ENCODE measurements at regions not wholly inside any gene's neighbourhood (a gene's known extent, or its start where the extent isn't known, plus 50 kb on each side); places are given as distances from the start of the nearest gene placed in this dataset.

GRCh38 chr2:129709001-129709955 lies 270.2 kb upstream of the RAB6C start:
- no peaks in the 10 kb centered on the region for H3K36me3 ChIP-seq (ENCODE audit: control insufficient read depth, low read length)
- TF ChIP-seq EZH2phosphoT487 (IDR thresholded peaks at IDR 0.05; ENCODE audit: borderline replicate concordance, low read length) (no peak), CTCF (IDR thresholded peaks at IDR 0.05; ENCODE audit: low read depth, low read length, poor library complexity, severe bottlenecking) (no peak)
- no peaks in the 10 kb centered on the region for H3F3A ChIP-seq (ENCODE audit: control insufficient read depth, insufficient read depth)
- no peaks in the 10 kb centered on the region for H3K79me2 ChIP-seq (ENCODE audit: control insufficient read depth, low read length)
- no peaks in the 10 kb centered on the region for H3K9me2 ChIP-seq (replicated peaks; ENCODE audit: control insufficient read depth, low read length)
- H3K27ac ChIP-seq (ENCODE audit: low read depth, low read length): no peak overlapping the region
- H3K4me1 ChIP-seq (ENCODE audit: control insufficient read depth, low read length): no peaks in the 10 kb centered on the region
- no peak overlapping the region for H3K4me3 ChIP-seq (ENCODE audit: low read length)
- H3K27me3 ChIP-seq (ENCODE audit: control insufficient read depth, low read length): no peaks in the 10 kb centered on the region
- no peaks in the 10 kb centered on the region for H3K9me3 ChIP-seq (ENCODE audit: control insufficient read depth, insufficient read depth, low read length)
- no peaks in the 10 kb centered on the region for H4K20me1 ChIP-seq (ENCODE audit: control insufficient read depth, insufficient read depth, low read depth, low read length)
- H3K4me2 ChIP-seq (ENCODE audit: low read length): no peak overlapping the region

DNA sequence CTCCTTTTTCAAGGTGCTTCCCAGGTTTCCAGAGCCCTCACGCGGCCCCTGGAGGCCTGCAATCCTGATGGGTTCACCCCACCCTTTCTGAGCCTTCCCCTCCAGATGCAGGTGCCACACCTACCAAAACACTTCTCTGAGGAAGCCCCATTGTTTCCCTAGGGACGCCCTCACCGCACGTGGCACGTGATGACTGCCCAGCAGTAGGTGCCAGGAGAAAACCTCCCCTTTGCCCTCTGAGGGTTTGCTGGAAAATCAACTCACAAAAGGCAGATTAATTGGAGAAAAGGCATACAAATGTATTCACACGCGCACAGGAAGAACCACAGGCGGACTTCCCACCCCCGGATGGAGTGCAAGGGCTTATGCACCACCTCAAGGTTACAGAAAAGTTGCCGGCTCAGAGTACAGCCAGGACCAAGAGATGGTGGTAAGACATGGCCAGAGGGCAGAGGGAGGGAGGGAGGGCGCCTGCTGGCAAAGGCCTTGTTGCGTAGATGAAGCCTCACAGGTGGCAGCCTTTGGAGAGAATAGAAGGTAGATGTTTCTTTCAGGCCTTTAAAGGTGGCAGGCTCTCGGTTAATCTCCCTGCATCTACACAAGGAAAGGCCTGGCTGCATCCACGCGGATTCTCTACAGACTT lies 269.4 kb upstream of the RAB6C start:
- H4K20me1 ChIP-seq (ENCODE audit: control insufficient read depth, insufficient read depth, low read depth, low read length): no peaks in the 10 kb centered on the region
- no peaks in the 10 kb centered on the region for H3K79me2 ChIP-seq (ENCODE audit: control insufficient read depth, low read length)
- no peaks in the 10 kb centered on the region for H3K9me2 ChIP-seq (replicated peaks; ENCODE audit: control insufficient read depth, low read length)
- H3K27ac ChIP-seq (ENCODE audit: low read depth, low read length): no peak overlapping the region
- H3K4me1 ChIP-seq (ENCODE audit: control insufficient read depth, low read length): no peaks in the 10 kb centered on the region
- H3K36me3 ChIP-seq (ENCODE audit: control insufficient read depth, low read length): no peaks in the 10 kb centered on the region
- no peaks in the 10 kb centered on the region for H3K9me3 ChIP-seq (ENCODE audit: control insufficient read depth, insufficient read depth, low read length)
- no peak overlapping the region for H3K4me2 ChIP-seq (ENCODE audit: low read length)
- no peak overlapping the region for H3K4me3 ChIP-seq (ENCODE audit: low read length)
- TF ChIP-seq CTCF (IDR thresholded peaks at IDR 0.05; ENCODE audit: low read depth, low read length, poor library complexity, severe bottlenecking) (no peak), EZH2phosphoT487 (IDR thresholded peaks at IDR 0.05; ENCODE audit: borderline replicate concordance, low read length) (no peak)
- H3F3A ChIP-seq (ENCODE audit: control insufficient read depth, insufficient read depth): no peaks in the 10 kb centered on the region
- H3K27me3 ChIP-seq (ENCODE audit: control insufficient read depth, low read length): no peaks in the 10 kb centered on the region

GRCh38 chr2:129710670-129711495 lies 268.6 kb upstream of the RAB6C start:
- Histone ChIP-seq H3K27me3 (ENCODE audit: control insufficient read depth, low read length) (0 out of 2 replicates have a peak, but pooled peaks cover 3% of the 10 kb centered on the region), H3K9me3 (ENCODE audit: control insufficient read depth, insufficient read depth, low read length) (no peaks in the 10 kb centered on the region), H3K4me2 (ENCODE audit: low read length) (no peak overlapping the region)

More at GRCh38 chr2:129710670-129711495, 268.6 kb upstream of the RAB6C start:
- no peaks in the 10 kb centered on the region for H3F3A ChIP-seq (ENCODE audit: control insufficient read depth, insufficient read depth)
- H3K4me1 ChIP-seq (ENCODE audit: control insufficient read depth, low read length): no peaks in the 10 kb centered on the region
- no peaks in the 10 kb centered on the region for H4K20me1 ChIP-seq (ENCODE audit: control insufficient read depth, insufficient read depth, low read depth, low read length)
- H3K36me3 ChIP-seq (ENCODE audit: control insufficient read depth, low read length): no peaks in the 10 kb centered on the region
- no peaks in the 10 kb centered on the region for H3K79me2 ChIP-seq (ENCODE audit: control insufficient read depth, low read length)
- no peak overlapping the region for H3K4me3 ChIP-seq (ENCODE audit: low read length)
- TF ChIP-seq CTCF (IDR thresholded peaks at IDR 0.05; ENCODE audit: low read depth, low read length, poor library complexity, severe bottlenecking): no peak
- no peak for TF ChIP-seq EZH2phosphoT487 (IDR thresholded peaks at IDR 0.05; ENCODE audit: borderline replicate concordance, low read length)
- no peaks in the 10 kb centered on the region for H3K9me2 ChIP-seq (replicated peaks; ENCODE audit: control insufficient read depth, low read length)
- H3K27ac ChIP-seq (ENCODE audit: low read depth, low read length): no peak overlapping the region

Data from DOHH2 (cell line).